ENCODE measurements at regions not wholly inside any gene's neighbourhood (a gene's known extent, or its start where the extent isn't known, plus 50 kb on each side); places are given as distances from the start of the nearest gene placed in this dataset.

DNA sequence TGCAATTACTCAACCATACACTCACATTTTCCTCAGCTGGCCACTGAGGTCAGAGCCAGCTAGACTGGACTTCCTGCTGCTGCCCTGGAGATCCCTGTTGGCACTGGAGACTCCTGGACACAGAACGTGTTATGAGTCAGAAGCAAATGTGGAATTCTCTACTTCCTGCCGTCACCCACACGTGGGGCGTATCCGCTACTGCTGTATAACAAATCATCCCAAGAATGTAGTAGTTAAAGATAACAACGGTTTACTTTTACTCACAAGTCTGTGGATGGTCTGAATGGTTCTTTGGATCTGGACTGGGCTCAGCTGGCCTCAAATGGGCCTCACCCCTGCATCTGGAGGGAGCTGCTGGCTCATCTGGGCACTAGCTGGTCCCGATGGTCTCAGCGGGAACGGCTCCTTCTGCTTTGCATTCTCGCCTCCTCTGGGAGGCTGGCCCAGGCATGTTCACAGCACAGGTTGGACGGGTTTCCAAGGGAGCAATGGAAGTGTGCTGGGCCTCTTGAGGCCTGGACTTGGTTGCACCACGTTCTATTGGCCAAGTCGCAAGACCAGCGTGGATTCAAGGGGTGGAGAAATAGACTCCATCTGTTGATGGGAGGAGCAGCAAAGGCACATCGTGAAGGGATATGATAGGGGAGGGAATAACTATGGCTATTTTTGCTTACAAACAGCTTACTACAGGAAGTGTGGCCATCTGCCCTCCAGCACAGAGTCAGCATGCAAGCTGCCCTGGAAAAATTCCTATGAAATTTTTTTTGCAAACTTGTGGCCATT is 118.5 kb downstream of the SNX5 start:
- TF ChIP-seq ZNF384 (IDR thresholded peaks at IDR 0.05) (no peak), FOXK2 (IDR thresholded peaks at IDR 0.05) (no peak), BHLHE40 (IDR thresholded peaks at IDR 0.05; ENCODE audit: borderline replicate concordance) (no peak), FOXA1 (IDR thresholded peaks at IDR 0.05) (no peak), SP1 (IDR thresholded peaks at IDR 0.05) (no peak), TARDBP (IDR thresholded peaks at IDR 0.05) (no peak), FOXM1 (IDR thresholded peaks at IDR 0.05; ENCODE audit: borderline replicate concordance) (no peak), ARNT (IDR thresholded peaks at IDR 0.05) (no peak)
- TF ChIP-seq, protein P1, sequence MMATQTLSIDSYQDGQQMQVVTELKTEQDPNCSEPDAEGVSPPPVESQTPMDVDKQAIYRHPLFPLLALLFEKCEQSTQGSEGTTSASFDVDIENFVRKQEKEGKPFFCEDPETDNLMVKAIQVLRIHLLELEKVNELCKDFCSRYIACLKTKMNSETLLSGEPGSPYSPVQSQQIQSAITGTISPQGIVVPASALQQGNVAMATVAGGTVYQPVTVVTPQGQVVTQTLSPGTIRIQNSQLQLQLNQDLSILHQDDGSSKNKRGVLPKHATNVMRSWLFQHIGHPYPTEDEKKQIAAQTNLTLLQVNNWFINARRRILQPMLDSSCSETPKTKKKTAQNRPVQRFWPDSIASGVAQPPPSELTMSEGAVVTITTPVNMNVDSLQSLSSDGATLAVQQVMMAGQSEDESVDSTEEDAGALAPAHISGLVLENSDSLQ (IDR thresholded peaks at IDR 0.05), result no peak

Measured in HEK293T (cell line).